K562 (cell line): ENCODE measurements at regions not wholly inside any gene's neighbourhood (a gene's known extent, or its start where the extent isn't known, plus 50 kb on each side); places are given as distances from the start of the nearest gene placed in this dataset.

Experiments
- BACH1 ChIP-seq: fragments of 200-800 bp; sonication (Bioruptor generic); IDR thresholded peaks from 2 replicates; pipeline ENCODE4 v1.6.1; 2016; ENCODE audit warnings: missing genetic modification characterization, missing compliant biosample characterization
- CC2D1A ChIP-seq: fragments of 450-650 bp; IDR thresholded peaks from 2 replicates; pipeline ENCODE4 v1.6.1; 2017; ENCODE audit warnings: mild to moderate bottlenecking
- CUX1 ChIP-seq: fragments of 200-800 bp; sonication (Bioruptor generic); IDR thresholded peaks from 2 replicates; pipeline ENCODE4 v1.6.1; 2016; ENCODE audit warnings: missing genetic modification characterization, missing compliant biosample characterization
- ETS2 ChIP-seq: IDR thresholded peaks from 2 replicates; pipeline ENCODE4 v1.6.1; 2016; ENCODE audit warnings: borderline replicate concordance, missing genetic modification characterization, mild to moderate bottlenecking, moderate library complexity, missing compliant biosample characterization; ENCODE audit not compliant: poor library complexity, severe bottlenecking
- FIP1L1 ChIP-seq: fragments of 200-400 bp; formaldehyde crosslinking; IDR thresholded peaks from 2 replicates; pipeline ENCODE4 v1.6.1; 2018; ENCODE audit warnings: mild to moderate bottlenecking, low read depth, low read length; ENCODE audit not compliant: poor library complexity, severe bottlenecking
- KDM2B ChIP-seq: fragments of 250-450 bp; sonication (Bioruptor Pico); IDR thresholded peaks from 2 replicates; pipeline ENCODE4 v1.8.0; 2021; ENCODE audit warnings: mild to moderate bottlenecking, moderate library complexity
- L3MBTL2 ChIP-seq: fragments of 450-650 bp; IDR thresholded peaks from 2 replicates; pipeline ENCODE4 v1.6.1; 2016; ENCODE audit warnings: mild to moderate bottlenecking, moderate library complexity
- NBN ChIP-seq: fragments of 450-650 bp; IDR thresholded peaks from 2 replicates; pipeline ENCODE4 v1.6.1; 2016; ENCODE audit warnings: low read depth, mild to moderate bottlenecking
- NFE2 ChIP-seq: IDR thresholded peaks from 2 replicates; pipeline ENCODE4 v1.6.1; 2014; ENCODE audit warnings: antibody characterized with exemption, low read depth
- NFIC ChIP-seq: fragments of 450-650 bp; IDR thresholded peaks from 2 replicates; pipeline ENCODE4 v1.6.1; 2017; ENCODE audit warnings: mild to moderate bottlenecking, inconsistent platforms
- NFRKB ChIP-seq: fragments of 450-650 bp; IDR thresholded peaks from 2 replicates; pipeline ENCODE4 v1.6.1; 2016; ENCODE audit warnings: low read depth
- RBFOX2 ChIP-seq: fragments of 200-400 bp; formaldehyde crosslinking; IDR thresholded peaks from 2 replicates; pipeline ENCODE4 v1.6.1; 2017; ENCODE audit warnings: low read depth, mild to moderate bottlenecking, low read length, moderate library complexity
- SMAD4 ChIP-seq: fragments of 250-450 bp; sonication (Bioruptor Pico); conservative IDR thresholded peaks from 2 replicates; pipeline ENCODE4 v1.8.0; 2021; ENCODE audit warnings: inconsistent platforms, mild to moderate bottlenecking, moderate library complexity
- ZBTB26 ChIP-seq: fragments of 450-650 bp; formaldehyde crosslinking; IDR thresholded peaks from 2 replicates; pipeline ENCODE4 v1.4.0; 2022; ENCODE audit warnings: missing genetic modification characterization
- ZFX ChIP-seq: sonication (generic); formaldehyde crosslinking; IDR thresholded peaks from 2 replicates; pipeline ENCODE4 v1.8.0; 2022; ENCODE audit warnings: mild to moderate bottlenecking, missing genetic modification reagents, moderate library complexity
- ZNF41 ChIP-seq: fragments of 250-450 bp; sonication (Bioruptor Pico); conservative IDR thresholded peaks from 2 replicates; pipeline ENCODE4 v1.4.0; 2020; ENCODE audit warnings: mild to moderate bottlenecking

- TF ChIP-seq CUX1 (peak; percentile 80), NBN (0 out of 2 replicates have a peak, but pooled peaks have one; percentile 43), NFIC (peak; percentile 92), SMAD4 (CRISPR knock-in tag) (peak; percentile 11; the same call in 1 of the 2 replicates), BACH1 (no peak; the same call in 1 of the 2 replicates), L3MBTL2 (0 out of 2 replicates have a peak, but pooled peaks have one; percentile 13), ETS2 (tag) (no peak), FIP1L1 (no peak), KDM2B (0 out of 2 replicates have a peak, but pooled peaks have one; percentile 17), ZBTB26 (CRISPR knock-in tag) (no peak), RBFOX2 (peak; percentile 1; the same call in 1 of the 2 replicates), ZNF41 (CRISPR knock-in tag) (0 out of 2 replicates have a peak, but pooled peaks have one; percentile 11), NFE2 (no peak), NFRKB (peak; percentile 65; the same call in 1 of the 2 replicates), CC2D1A (no peak), ZFX (CRISPR knock-in tag) (peak; percentile 79; the same call in 1 of the 2 replicates)
These were observed 137.2 kb downstream of the C9orf50 start (continued) for GRCh38 chr9:129483415-129484351.
